HCT116 (cell line): ENCODE measurements at regions not wholly inside any gene's neighbourhood (a gene's known extent, or its start where the extent isn't known, plus 50 kb on each side); places are given as distances from the start of the nearest gene placed in this dataset.

Source experiments
- ATAC-seq: fragments of 200-7000 bp; cut with Tn5 transposase; 2 replicates; pipeline ENCODE4 v1.9.1; 2020; ENCODE audit warnings: mild to moderate bottlenecking, moderate library complexity
- BruUV-seq: library from RNA; stranded (reverse); fragments of 400-500 nt; replicated peaks from 2 replicates; lab custom pipeline; 2021; lab: Mats Ljungman, UMichigan
- CTCF ChIA-PET: fragments of 300-600 bp; sonication (Branson Sonifier 250); formaldehyde crosslinking; loops from one replicate; lab custom pipeline; 2021; ENCODE audit warnings: antibody characterized with exemption; lab: Charles Lee
- POLR2A ChIA-PET: fragments of 300-600, 350-600 bp; sonication (Branson Sonifier 250); formaldehyde crosslinking; loops from one replicate; lab custom pipeline; 2021; ENCODE audit warnings: antibody characterized with exemption; lab: Charles Lee
- RAD21 ChIA-PET, 2 experiments: fragments of 300-600 bp; sonication (Branson Sonifier 250); formaldehyde crosslinking; loops; one replicate each; lab custom pipeline; 2023; ENCODE audit warnings: low total read pairs in 2 of 2; ENCODE audit not compliant: uncharacterized antibody in 2 of 2, unreplicated experiment in 2 of 2, low non-redundant PET in 1 of 2; lab: Charles Lee
- DNase-seq: peaks from one replicate; pipeline ENCODE4 v3.0.0-alpha.2; 2010; ENCODE audit warnings: low read depth, low spot score
- H2AFZ ChIP-seq: fragments of 200-600 bp; shearing (Covaris generic), sonication (generic); 2 replicates; pipeline ENCODE4 v1.6.1; 2017; ENCODE audit warnings: low read depth, mixed run types, mixed read lengths, antibody characterized with exemption, low read length; ENCODE audit not compliant: poor library complexity, severe bottlenecking
- H3K27ac ChIP-seq: 2 replicates; pipeline ENCODE4 v1.5.1; 2012; ENCODE audit warnings: low read depth, low read length
- H3K27me3 ChIP-seq: fragments of 200-600 bp; sonication (generic); 2 replicates; pipeline ENCODE4 v1.6.1; 2016; ENCODE audit warnings: mixed run types, low read length, mixed read lengths; ENCODE audit not compliant: insufficient read depth
- H3K36me3 ChIP-seq, 2 experiments: fragments of 200-500 bp in 1 of 2; fragments of 200-600 bp in 1 of 2; sonication (Bioruptor generic) in 1 of 2; sonication (generic) in 1 of 2; 2 replicates each; pipeline versions ENCODE4 v1.5.1 to v1.6.1; 2014 to 2016; ENCODE audit warnings: low read length in 2 of 2, inconsistent platforms in 1 of 2, mixed read lengths in 1 of 2, mixed run types in 1 of 2; ENCODE audit not compliant: insufficient read depth in 2 of 2, control insufficient read depth in 1 of 2
- H3K4me1 ChIP-seq, 2 experiments: fragments of 200-600 bp in 1 of 2; sonication (generic) in 1 of 2; 2 replicates each; pipeline versions ENCODE4 v1.5.1 to v1.6.1; 2012 to 2017; ENCODE audit warnings: low read length in 2 of 2, inconsistent platforms in 1 of 2, mild to moderate bottlenecking in 1 of 2, mixed read lengths in 1 of 2, mixed run types in 1 of 2, moderate library complexity in 1 of 2; ENCODE audit not compliant: insufficient read depth in 2 of 2, control insufficient read depth in 1 of 2
- H3K4me2 ChIP-seq: fragments of 200-600 bp; sonication (generic); 2 replicates; pipeline ENCODE4 v1.6.1; 2017; ENCODE audit warnings: mixed run types, low read length, mixed read lengths
- H3K4me3 ChIP-seq, 2 experiments: fragments of 200-600 bp in 1 of 2; sonication (generic) in 1 of 2; replicated peaks in 1 of 2; 2 replicates each; pipeline ENCODE4 v1.5.1; 2011 to 2016; ENCODE audit warnings: low read length in 2 of 2, control low read depth in 1 of 2, low read depth in 1 of 2, mild to moderate bottlenecking in 1 of 2, mixed read lengths in 1 of 2, mixed run types in 1 of 2
- H3K79me2 ChIP-seq: fragments of 200-600 bp; sonication (generic); 2 replicates; pipeline ENCODE4 v1.6.1; 2017; ENCODE audit warnings: mild to moderate bottlenecking, mixed run types, low read length, moderate library complexity, mixed read lengths; ENCODE audit not compliant: insufficient read depth
- H3K9ac ChIP-seq: fragments of 200-600 bp; sonication (generic); 2 replicates; pipeline ENCODE4 v1.6.1; 2016; ENCODE audit warnings: low read length, mixed read lengths
- H3K9me2 ChIP-seq: fragments of 200-600 bp; sonication (generic), shearing (Covaris generic); 2 replicates; pipeline ENCODE4 v1.6.1; 2017; ENCODE audit warnings: mixed run types, mild to moderate bottlenecking, moderate library complexity; ENCODE audit not compliant: insufficient read depth
- H3K9me3 ChIP-seq, 2 experiments: fragments of 200-500 bp in 1 of 2; fragments of 200-600 bp in 1 of 2; sonication (Bioruptor generic) in 1 of 2; sonication (generic) in 1 of 2; 2 replicates each; pipeline ENCODE4 v1.6.1; 2014 to 2017; ENCODE audit warnings: low read length in 2 of 2, mixed read lengths in 2 of 2, inconsistent platforms in 1 of 2, low read depth in 1 of 2, mild to moderate bottlenecking in 1 of 2, mixed run types in 1 of 2, moderate library complexity in 1 of 2; ENCODE audit not compliant: control insufficient read depth in 1 of 2, insufficient read depth in 1 of 2
- H4K20me1 ChIP-seq: fragments of 200-600 bp; sonication (generic), shearing (Covaris generic); 2 replicates; pipeline ENCODE4 v1.6.1; 2017; ENCODE audit warnings: mixed run types, mild to moderate bottlenecking, moderate library complexity; ENCODE audit not compliant: insufficient read depth
- ATF3 ChIP-seq: IDR thresholded peaks from 2 replicates; pipeline ENCODE4 v1.6.1; 2012
- CBX3 ChIP-seq: IDR thresholded peaks from 2 replicates; pipeline ENCODE4 v1.6.1; 2012; ENCODE audit warnings: low read depth
- CEBPB ChIP-seq: IDR thresholded peaks from 2 replicates; pipeline ENCODE4 v1.6.1; 2012; ENCODE audit warnings: low read depth
- CTCF ChIP-seq, 3 experiments: fragments of 200-600 bp in 1 of 3; sonication (generic) in 1 of 3; IDR thresholded peaks in 2 of 3; conservative IDR thresholded peaks in 1 of 3; 2 replicates each; pipeline ENCODE4 v1.5.1; 2012 to 2017; ENCODE audit warnings: low read depth in 2 of 3, low read length in 2 of 3, antibody characterized with exemption in 1 of 3, borderline replicate concordance in 1 of 3, control low read depth in 1 of 3, mild to moderate bottlenecking in 1 of 3, mixed read lengths in 1 of 3, mixed run types in 1 of 3, moderate library complexity in 1 of 3; ENCODE audit not compliant: insufficient read depth in 1 of 3
- EGR1 ChIP-seq: IDR thresholded peaks from 2 replicates; pipeline ENCODE4 v1.6.1; 2012; ENCODE audit warnings: low read depth
- EZH2 ChIP-seq: fragments of 200-600 bp; sonication (generic); IDR thresholded peaks from 2 replicates; pipeline ENCODE4 v1.6.1; 2017; ENCODE audit warnings: antibody characterized with exemption, mixed run types
- EZH2phosphoT487 ChIP-seq: fragments of 200-600 bp; IDR thresholded peaks from 2 replicates; pipeline ENCODE4 v1.6.1; 2018; ENCODE audit warnings: antibody characterized with exemption, borderline replicate concordance
- FOSL1 ChIP-seq: IDR thresholded peaks from 2 replicates; pipeline ENCODE4 v1.6.1; 2012; ENCODE audit warnings: low read depth
- JUND ChIP-seq: IDR thresholded peaks from 2 replicates; pipeline ENCODE4 v1.6.1; 2012
- MAX ChIP-seq: IDR thresholded peaks from 2 replicates; pipeline ENCODE4 v1.6.1; 2012
- POLR2A ChIP-seq: IDR thresholded peaks from 2 replicates; pipeline ENCODE4 v1.7.0; 2011; ENCODE audit warnings: borderline replicate concordance; ENCODE audit not compliant: insufficient read depth, insufficient read length; ENCODE audit errors: extremely low read depth
- POLR2AphosphoS5 ChIP-seq: IDR thresholded peaks from 2 replicates; pipeline ENCODE4 v1.6.1; 2011; ENCODE audit warnings: mild to moderate bottlenecking, low read depth, low read length, moderate library complexity
- RAD21 ChIP-seq: IDR thresholded peaks from 2 replicates; pipeline ENCODE4 v1.6.1; 2012; ENCODE audit warnings: low read depth, mild to moderate bottlenecking
- REST ChIP-seq: IDR thresholded peaks from 2 replicates; pipeline ENCODE4 v1.6.1; 2012; ENCODE audit warnings: low read depth
- SIN3A ChIP-seq: IDR thresholded peaks from 2 replicates; pipeline ENCODE4 v1.6.1; 2012; ENCODE audit warnings: low read depth
- SP1 ChIP-seq: IDR thresholded peaks from 2 replicates; pipeline ENCODE4 v1.6.1; 2012; ENCODE audit warnings: low read depth
- TCF7L2 ChIP-seq: IDR thresholded peaks from 2 replicates; pipeline ENCODE4 v1.7.0; 2011; ENCODE audit warnings: borderline replicate concordance, inconsistent platforms; ENCODE audit not compliant: insufficient read depth, insufficient read length; ENCODE audit errors: extremely low read depth
- YY1 ChIP-seq: IDR thresholded peaks from 2 replicates; pipeline ENCODE4 v1.6.1; 2011; ENCODE audit warnings: low read length, low read depth, moderate library complexity, mild to moderate bottlenecking; ENCODE audit not compliant: insufficient replicate concordance; ENCODE audit errors: extremely low read depth
- ZNF274 ChIP-seq: fragments of 200-500 bp; sonication (Bioruptor generic); IDR thresholded peaks from 2 replicates; pipeline ENCODE4 v1.6.1; 2014; ENCODE audit warnings: mild to moderate bottlenecking, low read depth, low read length, inconsistent platforms
- intact Hi-C: fragments of 100-400 bp; cut with micrococcal nuclease; formaldehyde crosslinking; loops from 2 replicates; pipeline ENCODE4 v1.10.0; 2022

GRCh38 chr2:144330951-144331673 lies 188.8 kb downstream of the ZEB2 start:
- H3K9me2 ChIP-seq: no peaks in the 10 kb centered on the region
- peaks cover 8 to 21% of the 10 kb centered on the region in 2 experiments for H3K4me1 ChIP-seq
- H3K9ac ChIP-seq: peak overlapping the region; percentile 82
- H3K27me3 ChIP-seq: no peaks in the 10 kb centered on the region
- H4K20me1 ChIP-seq: no peaks in the 10 kb centered on the region
- DNase-seq: no peak
- no peaks in the 10 kb centered on the region for H3K36me3 ChIP-seq
- ChIA-PET RAD21 (no interaction called here), CTCF (no interaction called here), POLR2A (no interaction called here)
- H3K4me2 ChIP-seq: peak overlapping the region; percentile 90
- ATAC-seq: no peak
- H3K27ac ChIP-seq: peak overlapping the region; percentile 84
- peaks cover 34% of the 10 kb centered on the region for H3K79me2 ChIP-seq
- H3K4me3 ChIP-seq: peak overlapping the region; percentile 63 to 67
- BruUV-seq: TSS peak; percentile 48
- intact Hi-C loops: no loop called here
- no peak overlapping the region for H2AFZ ChIP-seq
- TF ChIP-seq ZNF274 (no peak), ATF3 (no peak), JUND (no peak), EZH2 (no peak), REST (no peak), POLR2AphosphoS5 (no peak), CTCF (IDR thresholded peaks at IDR 0.05 in 2 of 3, conservative IDR thresholded peaks at IDR 0.05 in 1 of 3; ENCODE audit: borderline replicate concordance in 1 of 3, insufficient read depth in 1 of 3, low read depth in 2 of 3, low read length in 2 of 3) (no peak), SP1 (no peak), EZH2phosphoT487 (no peak), SIN3A (no peak), MAX (no peak), POLR2A (no peak), YY1 (no peak), CBX3 (no peak), FOSL1 (no peak), CEBPB (no peak), EGR1 (no peak), RAD21 (no peak), TCF7L2 (no peak)
- no peaks in the 10 kb centered on the region for H3K9me3 ChIP-seq
